HG03108 (cell line): ENCODE measurements at regions not wholly inside any gene's neighbourhood (a gene's known extent, or its start where the extent isn't known, plus 50 kb on each side); places are given as distances from the start of the nearest gene placed in this dataset.

ENCODE experiments used
- ATAC-seq: cut with Tn5 transposase; IDR thresholded peaks from one replicate; pipeline ENCODE4 v1.9.1; 2021; ENCODE audit warnings: moderate library complexity; ENCODE audit not compliant: unreplicated experiment

DNA sequence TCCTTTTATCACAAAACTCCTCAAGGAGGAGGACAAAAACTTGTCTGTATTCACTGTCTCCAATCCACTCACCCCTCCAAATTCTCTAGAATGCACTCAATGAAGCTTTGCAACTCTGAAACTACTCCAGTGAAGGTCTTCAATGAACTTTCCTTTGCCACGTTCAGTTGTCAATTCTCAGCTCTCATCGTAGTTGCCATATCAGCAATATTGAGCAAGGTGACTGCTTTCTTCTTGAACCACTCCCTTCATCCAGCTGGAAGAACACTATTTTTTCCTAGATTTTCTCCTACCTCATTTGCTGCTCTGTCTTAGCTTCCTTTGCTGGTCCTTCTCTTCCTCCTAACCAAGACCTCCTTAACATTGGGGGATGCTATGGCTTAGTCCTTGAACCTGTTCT is 191.8 kb downstream of the KDR start:
- ATAC-seq, result no peak

DNA sequence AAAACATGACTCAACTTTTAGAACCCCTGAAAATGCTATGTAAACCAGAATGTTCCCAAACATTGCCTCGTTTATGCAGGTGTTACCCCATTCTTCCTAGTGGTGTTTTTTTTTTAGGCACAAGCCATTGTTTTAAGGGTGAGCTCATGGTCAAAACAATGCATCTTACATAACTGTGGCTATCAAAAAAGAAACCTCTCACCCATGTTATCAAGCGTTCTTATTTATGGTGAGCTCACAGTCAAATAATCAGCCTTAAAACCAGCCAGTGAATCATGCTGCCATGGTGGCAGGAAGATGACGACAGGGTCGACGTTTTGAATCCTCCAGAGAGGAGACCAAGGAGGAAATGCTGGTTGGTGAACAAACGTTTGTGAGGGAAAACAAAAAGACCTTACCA is 195.2 kb downstream of the KDR start:
- ATAC-seq, result no peak

DNA sequence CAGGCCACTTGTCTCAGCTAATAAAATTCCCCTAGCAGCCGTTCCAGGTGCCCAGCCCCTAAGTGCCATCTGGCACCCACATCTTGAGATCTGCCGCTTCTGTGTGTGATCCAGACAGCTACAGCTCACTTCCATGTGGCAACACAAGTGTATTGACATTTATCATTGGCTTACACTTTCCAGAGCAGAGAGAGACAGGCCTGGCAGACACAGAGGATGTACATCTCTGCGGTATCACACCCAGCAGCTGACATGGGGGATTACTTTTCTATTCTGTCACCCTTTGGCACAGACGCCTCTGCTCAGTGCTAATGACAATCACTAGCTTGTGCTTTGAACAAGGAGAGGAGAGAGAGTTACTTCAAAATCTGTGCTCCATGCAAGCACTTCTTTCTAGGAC is 195.9 kb downstream of the KDR start:
- ATAC-seq, result no peak

DNA sequence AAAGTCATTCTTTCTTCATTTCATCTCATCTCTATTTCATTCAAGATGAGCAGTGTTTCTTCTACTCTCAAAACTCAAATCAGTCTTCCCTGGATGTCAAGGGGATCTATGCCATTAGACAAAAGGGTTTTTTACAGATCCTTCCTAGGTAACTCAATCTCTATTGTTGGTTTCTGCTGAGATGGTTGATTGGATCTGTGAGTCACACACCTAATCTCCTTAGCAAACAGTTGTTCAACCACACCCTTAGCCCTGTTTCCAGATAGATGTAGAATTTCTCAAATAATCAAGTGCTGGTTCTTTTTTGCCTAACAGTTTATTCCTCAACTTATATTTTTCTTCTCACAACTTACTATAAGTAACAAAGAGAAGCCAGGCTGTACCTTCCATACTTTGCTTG is 200.5 kb downstream of the KDR start:
- ATAC-seq, result no peak

DNA sequence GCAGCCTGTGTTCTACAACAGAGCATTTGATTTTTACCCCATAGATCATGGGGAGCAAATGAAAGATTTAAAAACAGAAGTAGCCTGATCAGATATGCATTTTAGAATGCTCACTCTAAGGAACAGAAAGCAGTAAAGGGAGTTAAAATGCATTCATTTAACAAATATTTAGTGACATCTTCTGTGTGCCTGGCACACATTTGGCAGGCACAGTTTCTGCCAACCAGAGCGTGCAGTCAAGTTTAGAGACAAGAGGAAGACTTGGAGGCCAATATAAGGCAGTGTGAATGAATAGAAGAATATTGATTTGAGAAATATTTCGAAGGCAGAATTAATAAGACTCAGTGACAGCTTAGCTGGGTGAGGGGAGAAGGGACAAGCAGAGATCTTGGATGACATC is 210.1 kb downstream of the KDR start:
- no peak for ATAC-seq

DNA sequence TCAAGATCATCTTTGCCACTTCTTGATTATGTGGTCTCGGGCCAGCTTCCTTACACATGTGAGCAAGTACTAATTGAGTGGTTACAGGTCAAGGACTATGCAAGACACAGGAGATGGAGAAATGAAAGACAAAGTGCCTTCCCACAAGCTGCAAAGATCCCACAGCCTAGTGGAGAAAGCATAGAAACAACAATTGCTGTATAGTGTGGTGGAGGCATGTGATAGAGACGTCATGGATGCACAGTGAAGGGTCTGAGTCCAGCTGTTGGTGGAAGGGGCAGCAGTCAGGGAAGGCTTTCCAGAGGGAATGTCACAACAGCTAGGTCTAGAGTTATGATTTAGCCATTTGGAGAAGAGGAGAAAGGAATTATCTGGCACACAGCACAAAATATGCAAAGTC is 210.6 kb downstream of the KDR start:
- no peak for ATAC-seq

DNA sequence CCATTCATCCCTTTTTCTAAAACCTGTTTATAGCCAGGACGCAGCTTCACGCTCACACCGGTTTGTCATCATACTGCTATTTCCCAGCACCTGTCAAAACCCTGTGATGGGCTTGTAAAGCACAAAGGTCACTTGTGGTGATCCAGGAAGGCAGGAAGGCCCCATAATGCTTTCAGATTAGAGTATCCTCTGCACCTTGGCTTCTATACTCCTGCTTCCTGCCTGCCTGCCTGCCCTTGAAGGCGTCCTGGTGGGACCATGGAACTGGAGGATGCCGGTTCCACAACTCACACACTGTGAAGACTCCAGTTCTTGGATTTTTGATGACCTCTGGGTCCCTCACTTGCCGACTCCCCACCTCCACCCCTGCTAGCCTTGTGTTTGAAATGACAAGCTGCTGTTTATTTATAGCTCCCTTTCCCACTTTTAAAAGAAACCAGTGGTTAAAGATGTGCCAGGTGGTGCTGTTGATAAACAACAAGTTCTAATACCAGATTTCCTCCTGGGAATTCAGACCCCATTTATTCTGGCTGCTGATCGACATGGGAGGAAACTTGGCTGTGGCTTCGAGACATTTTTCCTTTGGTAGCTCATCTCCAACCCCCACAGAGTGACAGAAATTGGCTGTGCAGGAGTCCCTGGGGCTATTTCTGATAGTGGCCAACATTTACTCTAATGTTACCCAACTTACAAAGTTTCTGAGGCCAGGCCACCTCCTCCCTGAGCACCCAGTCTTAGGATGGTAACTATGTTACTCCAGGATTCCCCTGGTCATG is 211.5 kb downstream of the KDR start:
- ATAC-seq, result no peak

DNA sequence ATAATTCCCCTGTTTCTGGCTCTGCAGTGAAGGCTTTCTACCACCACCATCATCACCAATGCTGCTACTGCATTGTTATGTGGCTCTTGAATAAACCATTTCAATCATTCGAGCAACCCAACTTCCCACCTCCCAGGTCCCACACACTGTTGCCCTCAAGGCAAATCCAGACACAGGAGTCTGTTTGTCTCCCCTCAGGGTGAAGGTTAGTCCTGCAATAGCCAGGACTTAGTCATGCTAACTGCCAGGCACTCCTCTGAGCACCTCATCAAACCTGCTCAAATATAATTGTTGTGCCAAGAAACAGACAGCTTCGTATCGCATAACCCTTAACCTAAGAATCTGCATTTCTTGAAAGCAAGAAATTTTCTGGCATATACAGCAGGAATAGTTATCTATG is 213.2 kb downstream of the KDR start:
- ATAC-seq, result no peak

DNA sequence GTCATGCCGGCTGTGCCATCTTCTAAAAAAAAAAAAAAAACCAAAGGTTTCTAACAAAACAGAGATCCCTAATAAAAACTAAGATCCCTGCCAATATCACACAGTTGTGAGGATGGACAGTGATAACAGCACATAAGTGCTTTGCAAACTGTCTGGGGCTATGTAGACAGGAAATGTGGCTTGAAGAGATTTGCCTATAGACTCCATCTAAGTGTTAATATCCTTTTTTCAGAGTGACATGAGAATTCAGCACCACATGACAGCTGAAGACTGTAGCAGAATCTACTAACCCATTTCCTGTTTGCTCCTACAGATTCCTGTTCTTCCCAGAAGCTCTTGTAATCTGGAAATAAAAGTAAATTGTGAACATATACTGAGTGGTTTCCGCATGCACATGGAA is 215.4 kb downstream of the KDR start:
- peak; percentile 81 for ATAC-seq

DNA sequence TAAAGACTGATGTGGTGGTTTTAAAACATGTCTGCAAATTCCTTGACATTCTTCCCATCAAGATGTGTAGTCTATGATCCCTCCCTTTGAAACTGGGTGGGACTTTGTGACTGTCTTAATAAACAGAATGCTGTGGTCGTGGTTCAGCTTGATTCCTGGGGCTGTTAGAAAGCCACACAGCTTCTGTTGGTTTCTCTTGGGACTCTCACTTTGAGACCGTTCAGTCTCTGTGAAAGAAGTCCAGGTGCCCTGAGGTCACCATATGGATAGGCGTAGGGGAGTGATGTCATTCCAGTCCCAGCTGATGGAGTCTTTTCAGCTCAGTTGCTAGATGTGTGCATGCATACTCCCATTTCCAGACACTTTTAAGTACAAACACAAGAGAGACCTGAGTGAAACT is 216.6 kb downstream of the KDR start:
- peak; percentile 50 for ATAC-seq

DNA sequence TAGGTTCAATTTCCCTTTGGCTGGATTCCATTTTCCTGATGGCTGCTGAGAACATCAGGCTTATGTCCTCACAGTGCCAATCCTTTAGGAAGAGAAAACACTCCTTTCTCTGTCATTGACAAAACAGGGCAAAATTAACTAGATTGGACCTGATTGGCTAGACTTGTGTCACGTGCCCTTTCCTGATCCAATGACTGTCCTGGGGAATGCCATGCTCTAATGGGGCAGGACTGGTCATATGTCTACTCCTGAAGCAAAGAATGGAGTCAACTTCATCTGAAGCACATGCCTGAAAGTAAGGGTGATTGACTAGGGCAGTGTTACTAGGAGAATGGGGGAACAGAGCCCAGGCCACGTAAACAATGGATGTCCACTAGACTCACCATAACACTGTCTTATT is 220.4 kb downstream of the KDR start:
- ATAC-seq, result no peak

DNA sequence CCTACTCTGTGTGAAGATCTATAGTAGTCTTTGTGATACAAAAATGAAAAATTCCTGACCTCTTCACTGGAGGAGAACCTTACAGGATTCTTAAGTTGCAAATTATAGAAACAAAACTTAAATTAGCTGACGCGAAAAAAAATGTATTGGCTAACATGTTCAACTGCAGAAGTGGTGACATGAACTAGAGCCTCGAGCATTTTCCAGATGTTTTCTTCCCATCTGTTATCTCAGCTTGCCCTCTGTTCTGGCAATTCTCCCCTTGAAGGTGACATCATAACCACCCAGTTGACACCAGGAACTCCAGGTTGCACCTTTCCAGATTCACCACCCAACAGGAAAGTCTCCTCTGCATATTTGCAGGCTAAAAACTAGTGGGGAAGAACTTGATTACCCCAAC is 222.4 kb downstream of the KDR start:
- no peak for ATAC-seq

DNA sequence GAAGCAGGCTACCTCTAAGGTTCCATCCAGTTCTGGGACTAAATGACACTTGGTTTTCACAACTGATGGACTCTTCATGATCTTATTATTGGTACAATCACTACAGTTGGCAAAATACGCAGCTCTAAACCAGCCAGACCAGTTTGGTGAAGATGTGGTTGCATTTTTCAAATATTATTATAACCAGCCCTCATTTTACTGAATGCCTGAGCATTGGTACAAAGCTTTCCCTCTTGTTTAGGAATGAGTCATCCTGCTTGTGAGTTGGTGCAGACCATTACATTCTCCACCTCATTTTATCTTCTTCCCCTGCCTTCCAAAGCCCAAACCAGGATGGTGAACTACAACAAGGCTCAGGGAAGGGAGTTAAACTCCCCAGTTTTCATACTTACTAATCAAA is 223.1 kb downstream of the KDR start:
- no peak for ATAC-seq

DNA sequence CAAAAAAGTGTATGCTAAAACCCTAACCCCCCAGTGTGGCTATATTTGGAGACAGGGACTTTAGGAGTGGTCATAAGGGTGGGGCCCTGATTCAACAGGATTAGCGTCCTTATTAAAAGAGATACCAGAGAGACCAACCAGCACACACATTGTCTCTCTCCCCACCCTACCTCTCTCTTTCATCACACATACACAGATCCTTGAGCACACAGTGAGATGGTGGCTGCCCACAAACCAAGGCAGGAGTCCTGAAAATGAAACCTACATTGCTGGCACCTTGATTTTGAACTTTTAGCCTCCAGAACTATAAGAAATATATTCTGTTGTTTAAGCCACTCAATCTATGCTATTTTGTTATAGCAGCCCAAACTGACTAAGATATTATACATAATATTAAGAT is 224.2 kb downstream of the KDR start:
- ATAC-seq, result no peak

DNA sequence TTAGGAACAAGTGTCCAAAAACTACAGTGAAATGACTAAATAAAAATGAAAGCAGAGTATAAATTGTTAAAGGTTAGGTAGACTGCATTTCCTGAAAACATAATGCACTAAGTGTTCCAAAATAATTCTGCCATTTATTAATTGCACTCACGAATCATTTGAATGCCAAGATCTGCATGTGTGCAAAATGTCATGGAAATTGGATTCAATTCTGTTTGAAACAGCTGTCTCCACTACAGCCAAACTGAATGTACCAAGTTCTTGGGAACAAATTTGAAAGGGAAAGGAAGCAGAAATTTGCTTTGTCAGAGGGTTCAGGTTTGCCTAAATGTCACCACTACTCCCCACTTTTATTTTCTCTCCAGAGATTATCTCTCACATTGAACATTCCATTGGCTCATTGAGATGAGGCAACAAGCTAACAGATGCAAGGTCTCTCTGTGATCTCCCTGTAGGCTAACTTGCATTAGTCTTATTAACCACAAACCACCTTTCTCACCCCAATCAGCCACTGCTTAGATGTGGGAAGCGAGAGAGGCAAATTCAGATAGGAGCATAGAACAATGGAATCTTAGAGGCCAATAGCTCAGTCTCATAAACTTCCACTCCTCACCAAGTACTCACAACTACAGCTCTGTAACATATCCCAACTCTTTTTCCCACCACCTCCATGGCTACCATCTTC is 226.6 kb downstream of the KDR start:
- no peak for ATAC-seq

DNA sequence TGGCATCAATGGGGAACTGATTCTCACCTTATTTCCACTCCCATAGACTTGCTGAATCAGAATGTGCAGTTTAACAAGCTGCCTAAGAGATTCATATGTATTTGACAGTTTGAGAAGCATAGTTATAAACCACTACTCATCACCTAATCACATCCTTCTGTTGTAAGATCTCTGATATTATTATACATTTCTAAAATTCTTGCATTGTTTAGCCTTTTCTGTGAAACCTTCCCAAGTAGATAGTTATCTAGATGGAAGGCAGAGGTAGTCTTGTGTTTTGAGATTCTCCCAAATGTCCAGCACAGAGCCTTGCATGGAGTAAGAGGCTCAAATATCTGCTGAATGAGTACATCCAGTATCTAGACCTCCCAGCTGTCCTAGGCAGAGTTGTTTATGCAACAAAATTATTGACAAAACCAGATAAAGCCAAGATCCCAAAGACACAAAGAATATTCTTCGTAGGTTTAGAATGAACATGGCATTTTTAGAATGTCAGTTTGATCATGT is 227.3 kb downstream of the KDR start:
- no peak for ATAC-seq

DNA sequence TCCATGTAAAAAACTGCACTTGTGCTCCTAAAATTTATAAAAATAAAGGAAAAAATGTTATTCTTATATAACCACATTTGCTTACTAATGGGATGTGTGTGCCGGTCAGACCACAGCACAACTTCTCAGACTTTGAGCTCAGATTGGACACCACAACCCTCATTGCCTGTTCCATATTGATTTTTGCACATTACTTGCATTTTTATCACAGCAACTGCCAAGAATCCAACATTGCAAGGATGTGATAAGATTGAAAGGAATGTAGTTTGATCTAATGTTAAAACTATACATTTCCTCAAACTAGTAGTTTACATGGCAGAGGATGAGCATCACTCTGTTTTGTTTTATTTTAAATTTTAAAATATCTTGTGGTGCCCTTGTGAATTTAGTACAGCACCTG is 227.8 kb downstream of the KDR start:
- no peak for ATAC-seq

DNA sequence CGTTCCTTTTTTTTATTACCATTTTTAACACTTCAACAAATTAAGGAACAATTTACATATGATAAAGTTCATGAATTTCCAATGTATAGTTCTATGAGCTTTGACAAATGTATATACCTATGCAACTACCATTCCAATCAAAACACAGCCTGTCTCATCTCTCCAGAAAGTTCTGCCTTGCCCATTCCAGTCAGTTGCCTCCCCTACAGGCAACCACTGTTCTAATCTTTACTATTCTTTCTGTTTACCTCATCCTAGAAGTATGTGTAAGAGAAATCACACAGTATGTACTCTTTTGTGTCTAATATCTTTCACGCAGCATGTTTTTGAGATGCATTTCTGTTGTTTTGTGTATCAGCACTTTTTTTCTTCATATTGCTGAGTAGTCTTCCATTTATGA is 224.9 kb downstream of the KIT start:
- no peak for ATAC-seq

DNA sequence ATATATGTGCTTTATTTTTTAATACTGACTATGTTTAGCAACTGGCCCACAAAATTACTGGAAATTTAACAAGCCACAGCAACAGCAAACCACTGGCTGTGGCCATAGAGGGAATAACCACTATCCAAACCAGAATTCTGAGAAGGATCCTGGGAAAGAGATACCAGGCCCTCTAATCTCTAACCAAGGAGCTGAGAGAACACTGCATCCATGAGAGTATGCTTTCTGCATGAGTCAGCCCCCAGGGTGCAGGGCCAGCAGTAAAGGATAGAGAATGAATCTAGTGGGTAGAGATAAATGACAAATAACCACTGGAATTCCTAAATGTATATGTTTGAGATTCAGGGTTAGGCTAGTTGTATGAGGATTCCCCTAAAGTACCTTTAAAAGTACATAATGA is 221.8 kb downstream of the KIT start:
- ATAC-seq, result no peak

DNA sequence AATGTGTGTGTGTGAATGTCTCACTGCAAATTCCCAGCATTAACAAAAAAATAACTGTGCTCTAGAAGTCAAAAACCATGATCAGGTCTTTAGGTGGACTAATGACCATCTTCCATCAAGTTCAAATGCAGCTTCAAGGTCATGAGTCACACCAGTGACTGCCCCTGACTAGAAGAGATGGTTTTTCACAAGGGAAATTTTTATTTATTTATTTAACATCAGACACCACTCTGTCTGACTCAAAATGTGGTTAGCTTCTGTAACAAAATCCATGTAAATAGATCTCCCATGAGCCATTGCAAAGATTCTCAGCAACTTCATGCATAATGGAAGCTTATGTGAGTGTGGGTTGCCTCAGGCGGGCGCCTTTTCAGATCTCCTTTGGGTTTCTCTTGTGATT is 219.2 kb downstream of the KIT start:
- ATAC-seq, result no peak

DNA sequence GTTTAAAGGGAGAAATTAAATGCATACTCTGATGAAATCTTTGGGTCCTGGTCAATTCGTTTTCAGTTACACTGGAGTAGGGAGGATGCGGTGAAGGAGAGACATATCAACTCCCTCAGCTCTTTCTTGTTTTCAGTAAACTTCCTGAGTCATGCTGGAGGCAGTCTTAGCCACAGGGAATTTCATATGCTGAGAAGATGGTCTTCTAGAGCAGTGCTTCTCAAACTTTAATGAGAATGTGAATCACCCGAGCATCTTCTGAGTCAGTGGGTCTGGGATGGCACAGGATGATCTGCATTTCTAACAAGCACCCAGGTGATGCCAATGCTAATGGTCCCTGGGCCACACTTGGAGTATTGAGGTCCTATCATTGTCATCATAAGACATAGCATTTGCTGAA is 214.5 kb downstream of the KIT start:
- no peak for ATAC-seq

DNA sequence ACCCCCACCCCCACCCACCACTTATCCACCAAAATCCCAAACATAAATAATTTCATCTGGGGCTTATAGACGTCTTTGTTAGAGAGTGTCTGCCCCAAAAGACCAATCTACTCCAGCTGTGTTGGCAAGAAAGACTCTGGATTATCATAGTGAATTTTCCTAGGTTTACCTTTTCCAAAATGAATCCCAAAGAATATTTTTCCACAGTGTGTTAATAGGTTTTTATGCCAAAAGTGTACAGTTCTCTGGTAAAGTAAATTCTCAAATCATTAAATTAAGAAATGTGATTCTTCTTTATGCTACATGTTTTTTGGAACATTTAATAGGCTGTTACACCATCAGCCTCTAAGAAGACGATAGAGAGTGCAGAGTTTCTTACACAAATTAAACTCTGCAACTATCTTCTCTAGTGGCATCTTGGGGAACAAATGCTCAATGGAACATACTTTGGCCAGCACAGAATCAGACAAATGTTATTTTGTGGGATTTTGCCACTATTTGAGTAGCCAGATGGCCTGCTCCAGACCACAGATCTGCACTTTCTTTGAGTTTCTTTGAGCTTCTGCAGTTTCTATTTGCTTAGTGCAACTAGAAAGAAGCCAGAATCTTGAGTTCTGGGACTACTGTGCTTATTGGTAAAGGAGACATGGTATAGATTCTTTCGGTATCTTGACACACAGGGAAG is 206.0 kb downstream of the KIT start:
- no peak for ATAC-seq
